ENCODE measurements at regions not wholly inside any gene's neighbourhood (a gene's known extent, or its start where the extent isn't known, plus 50 kb on each side); places are given as distances from the start of the nearest gene placed in this dataset.
"Not testable (repeated sequence)": the region's sequence is repeated elsewhere in the genome, so short reads cannot be mapped to it uniquely, and the experiment has no call there.

DNA sequence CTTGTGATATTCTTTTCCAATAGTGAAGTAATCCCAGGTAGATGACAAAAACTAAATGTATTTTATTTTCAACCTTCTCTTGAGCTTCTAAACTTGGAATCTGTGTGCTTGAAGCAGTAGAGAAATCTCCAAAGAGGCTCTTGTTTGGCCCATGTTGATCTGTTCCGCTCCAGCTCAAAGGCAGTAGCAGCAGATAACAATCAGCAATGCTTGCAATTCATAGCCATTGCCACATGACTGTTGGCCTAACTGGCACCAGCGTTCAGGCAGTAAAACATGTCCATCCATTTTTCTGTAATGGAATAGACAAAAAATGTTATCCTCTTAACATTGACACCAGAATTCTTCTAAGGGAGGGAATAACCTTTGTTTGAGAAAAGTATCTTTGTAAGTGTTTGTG lies 270.7 kb upstream of the MSX2 start:
- no peak for DNase-seq

DNA sequence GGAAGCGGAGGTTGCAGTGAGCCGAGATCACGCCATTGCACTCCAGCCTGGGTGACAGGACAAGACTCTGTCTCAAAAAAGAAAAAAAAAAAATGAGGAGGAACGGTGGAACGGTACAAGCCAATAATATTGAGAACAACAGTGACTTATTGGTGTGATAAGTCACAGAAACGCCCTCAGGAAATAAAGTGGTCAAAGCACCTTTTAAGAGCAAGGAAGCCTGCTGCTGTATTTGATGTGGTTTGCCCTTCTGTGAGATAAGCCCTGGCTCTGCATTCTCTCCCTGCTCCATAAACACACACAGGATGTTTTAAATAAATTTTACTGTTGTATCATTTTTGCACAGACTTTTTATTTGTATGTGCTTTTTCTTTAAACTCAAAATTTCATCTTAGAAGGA lies 269.9 kb upstream of the MSX2 start:
- DNase-seq: no peak

DNA sequence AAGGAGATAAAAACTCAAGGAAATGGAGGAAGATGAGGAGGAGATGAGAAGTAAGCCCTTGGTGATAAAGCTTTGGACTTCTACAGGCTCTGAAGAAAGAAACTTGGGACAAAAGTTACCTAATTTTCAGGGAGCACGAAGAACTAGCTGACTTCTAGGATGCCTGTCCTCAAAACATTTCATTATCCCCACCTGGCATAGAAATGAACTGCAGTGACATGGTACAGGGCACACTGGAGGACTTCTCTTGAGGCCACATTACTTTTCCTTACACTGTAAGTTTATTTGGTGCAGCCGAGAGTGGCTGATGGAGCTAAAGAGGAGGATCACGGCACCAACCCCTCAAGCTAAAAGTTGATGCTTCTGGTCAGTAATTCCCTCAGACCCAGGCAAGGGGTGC lies 269.5 kb upstream of the MSX2 start:
- no peak for DNase-seq

DNA sequence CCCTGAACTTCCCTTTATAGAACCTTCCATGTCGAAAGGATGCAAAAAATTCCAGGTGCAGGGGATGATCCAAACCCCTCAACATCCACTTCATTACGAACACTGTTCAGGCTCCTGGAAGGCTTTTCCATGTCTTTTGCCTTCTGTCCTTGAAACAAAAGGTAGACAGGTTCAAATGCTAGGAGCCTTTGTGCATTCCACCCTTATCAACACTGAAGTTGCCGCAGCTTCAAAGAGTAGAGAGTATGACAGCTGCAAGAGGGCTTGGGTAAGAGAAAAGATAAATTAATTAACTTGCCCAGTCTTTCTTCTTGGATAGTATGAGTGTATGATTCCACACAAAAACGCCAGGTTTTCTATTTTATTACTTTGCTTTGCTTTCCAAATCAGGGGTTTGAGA lies 269.1 kb upstream of the MSX2 start:
- no peak for DNase-seq

DNA sequence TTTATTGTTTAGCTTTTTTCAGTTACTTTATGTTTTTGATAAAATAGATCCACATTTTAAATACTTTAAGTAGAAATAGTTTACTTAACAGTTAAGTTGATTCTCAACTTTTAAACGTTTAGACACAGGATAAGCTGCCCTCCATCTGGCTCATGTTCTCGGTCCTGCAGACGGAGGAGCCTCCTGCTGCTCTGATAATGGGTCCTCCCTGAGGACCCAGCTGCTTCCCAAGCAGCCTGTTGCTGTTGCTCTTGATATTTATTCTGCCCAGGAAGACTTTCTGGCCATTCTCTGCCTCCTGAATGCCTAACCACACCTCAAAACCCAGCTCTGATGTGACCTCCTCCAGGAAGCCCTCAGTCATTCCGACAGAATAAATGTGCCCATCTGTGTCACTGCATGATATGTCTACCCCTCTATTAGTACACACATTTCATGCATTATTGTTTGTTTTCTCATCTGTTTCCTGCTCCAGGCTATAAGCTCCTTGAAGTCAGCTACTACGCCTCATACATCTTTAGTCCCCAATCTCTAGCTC lies 267.2 kb upstream of the MSX2 start:
- no peak for DNase-seq

DNA sequence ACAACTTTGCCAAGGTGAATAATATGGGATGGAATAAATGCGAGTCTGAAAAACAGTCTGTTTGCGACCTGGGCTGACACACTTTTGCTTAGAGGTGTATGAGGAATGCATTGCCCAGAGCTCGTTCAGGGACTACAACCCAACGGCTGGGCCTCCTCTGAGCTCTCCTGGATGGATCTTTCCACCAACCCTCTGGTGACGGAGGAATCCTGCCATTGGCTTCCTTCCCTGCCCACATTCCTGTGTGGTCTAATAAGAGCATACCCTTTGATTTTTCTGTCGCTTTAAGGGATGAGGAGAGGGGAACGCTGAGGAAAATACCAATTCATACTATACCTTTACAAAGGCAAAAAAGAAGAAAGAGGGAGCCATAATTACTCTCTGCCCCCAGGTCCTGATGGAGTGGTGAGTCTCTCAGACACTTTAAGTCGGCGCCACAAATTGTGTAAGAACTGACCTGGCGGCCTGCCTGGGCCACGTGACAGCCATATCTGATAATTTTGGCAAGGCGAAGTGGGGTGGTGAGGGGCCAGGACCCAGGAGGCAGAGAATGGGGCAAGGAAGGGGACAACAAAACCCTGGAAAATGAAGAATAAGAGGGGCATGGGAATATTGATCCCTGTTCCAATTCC lies 265.2 kb upstream of the MSX2 start:
- DNase-seq: no peak

DNA sequence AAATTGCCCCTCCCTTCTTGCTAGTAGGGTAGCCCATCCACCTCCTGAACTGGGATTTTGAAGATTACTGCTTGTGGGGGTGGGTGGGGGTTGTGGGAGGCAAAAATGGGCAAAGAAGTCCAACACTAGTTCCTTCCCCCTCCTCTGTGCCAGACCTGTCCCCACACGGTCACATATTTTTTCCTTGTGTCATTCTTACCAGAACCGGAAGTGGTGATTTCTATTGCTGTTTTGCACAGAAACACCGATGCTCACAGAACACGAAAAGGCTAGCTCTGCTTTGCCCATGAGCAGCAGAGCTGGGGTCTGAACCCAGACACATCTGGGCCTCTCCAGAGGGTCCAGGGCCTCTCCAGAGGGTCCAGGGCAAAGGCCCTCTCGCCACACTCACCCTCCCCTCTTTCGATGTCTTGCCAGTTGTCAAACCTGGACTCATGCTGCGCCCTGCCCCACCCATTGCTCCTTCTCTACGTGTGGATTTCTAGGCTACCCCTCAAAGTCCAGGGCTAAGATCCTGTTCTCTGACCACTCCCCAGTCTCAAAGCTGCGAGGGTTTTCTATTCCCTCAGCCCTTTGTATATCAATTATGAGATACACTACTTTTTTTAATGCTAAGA lies 264.4 kb upstream of the MSX2 start:
- no peak for DNase-seq

DNA sequence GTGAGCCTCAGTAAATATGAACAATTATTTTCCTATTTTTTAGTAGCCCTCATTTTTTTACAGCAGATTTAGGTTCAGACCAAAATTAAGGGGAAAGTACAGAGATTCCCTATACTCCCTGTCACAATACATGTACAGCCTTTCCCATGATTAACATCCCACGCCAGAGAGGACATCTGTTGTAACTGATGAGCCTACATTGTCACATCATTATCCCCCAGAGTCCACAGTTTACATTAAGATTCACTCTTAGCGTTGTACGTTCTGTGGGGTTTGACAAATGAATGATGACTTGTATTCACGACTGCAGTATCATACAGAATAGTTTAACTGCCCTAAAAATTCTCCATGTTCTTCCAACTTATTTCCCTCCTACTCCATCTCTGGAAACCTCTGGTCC lies 262.3 kb upstream of the MSX2 start:
- no peak for DNase-seq

DNA sequence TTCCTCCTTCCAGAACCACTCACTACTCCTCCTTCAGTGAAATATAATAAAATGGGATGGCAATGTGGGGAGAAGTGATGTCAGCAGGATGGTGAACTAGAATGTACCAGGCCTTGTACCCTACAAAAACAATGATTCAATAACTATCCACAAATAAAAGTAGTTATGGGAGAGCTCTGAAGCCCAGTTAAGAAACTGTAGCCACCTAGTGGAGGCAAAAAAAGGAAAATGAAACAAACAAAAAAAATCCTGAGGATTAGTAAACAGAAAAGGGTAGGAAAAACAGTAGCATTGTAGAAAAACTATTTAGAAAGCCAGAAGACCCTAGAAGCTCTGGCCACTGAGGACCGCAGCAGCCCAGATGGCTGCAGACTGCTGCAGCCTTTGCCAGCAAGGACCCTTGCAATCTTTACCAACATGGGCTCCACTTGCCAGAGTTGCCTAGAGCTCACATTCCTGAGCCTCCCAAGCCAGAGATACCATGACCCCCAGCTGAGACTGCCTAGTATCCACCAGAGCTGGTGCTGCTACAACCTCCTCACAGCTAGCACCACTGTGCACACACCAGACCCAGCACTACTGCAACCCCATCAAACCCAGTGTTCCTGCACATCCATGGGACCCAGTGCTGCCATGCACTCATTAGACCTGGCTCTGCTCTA lies 259.7 kb upstream of the MSX2 start:
- DNase-seq: no peak

DNA sequence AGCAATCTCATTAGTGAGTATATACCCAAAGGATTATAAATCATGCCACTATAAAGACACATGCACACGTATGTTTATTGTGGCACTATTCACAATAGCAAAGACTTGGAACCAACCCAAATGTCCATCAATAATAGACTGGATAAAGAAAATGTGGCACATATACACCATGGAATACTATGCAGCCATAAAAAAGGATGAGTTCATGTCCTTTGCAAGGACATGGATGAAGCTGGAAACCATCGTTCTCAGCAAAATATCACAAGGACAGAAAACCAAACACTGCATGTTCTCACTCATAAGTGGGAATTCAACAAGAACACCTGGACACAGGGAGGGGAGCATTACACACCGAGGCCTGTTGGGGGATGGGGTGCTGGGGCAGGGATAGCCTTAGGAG lies 252.9 kb upstream of the MSX2 start:
- DNase-seq: not testable (repeated sequence)

DNA sequence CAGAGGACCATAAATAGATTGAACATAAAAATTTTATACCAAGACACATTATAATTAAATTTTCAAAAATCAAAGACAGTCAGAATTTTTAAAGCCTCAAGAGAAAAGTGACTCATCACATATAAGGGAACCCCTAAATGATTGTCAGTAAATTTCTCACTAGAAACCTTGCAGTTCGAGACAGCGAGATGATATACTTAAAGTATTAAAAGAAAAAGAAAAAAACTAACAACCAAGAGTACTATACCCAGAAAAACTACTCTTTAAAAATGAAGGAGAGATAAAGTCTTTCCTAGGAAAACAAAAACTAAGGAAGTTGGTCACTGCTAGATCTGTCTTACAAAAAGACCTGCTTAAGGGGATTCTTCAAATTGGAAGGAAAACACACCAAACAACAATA lies 251.4 kb upstream of the MSX2 start:
- no peak for DNase-seq

DNA sequence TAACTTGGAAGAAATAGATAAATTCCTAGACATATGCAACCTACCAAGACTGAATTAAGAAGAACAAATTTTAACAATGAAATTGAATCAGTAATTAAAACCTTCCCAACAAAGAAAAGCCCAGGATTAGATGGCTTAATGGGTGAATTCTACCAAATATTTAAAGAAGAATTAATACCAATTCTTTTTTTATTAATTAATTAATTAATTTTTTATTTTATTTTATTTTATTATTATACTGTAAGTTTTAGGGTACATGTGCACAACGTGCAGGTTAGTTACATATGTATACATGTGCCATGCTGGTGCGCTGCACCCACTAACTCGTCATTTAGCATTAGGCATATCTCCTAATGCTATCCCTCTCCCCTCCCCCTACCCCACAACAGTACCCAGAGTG lies 248.4 kb upstream of the MSX2 start:
- DNase-seq: not testable (repeated sequence)

DNA sequence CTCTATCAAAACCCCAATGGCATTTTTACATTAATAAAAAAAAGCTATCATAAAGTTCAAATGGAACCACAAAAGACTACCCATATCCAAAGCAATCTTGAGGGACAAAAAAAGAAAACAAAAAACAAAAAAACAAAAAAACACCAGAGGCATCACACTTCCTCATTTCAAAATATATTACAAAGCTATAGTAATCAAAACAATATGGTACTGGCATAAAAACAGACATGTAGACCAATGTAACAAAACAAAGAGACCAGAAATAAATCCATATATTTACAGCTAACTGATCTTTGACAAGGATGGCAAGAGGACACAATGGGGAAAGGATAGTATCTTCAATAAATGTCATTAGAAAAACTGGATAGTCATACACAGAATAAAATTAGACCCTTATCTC lies 245.1 kb upstream of the MSX2 start:
- DNase-seq: no peak

DNA sequence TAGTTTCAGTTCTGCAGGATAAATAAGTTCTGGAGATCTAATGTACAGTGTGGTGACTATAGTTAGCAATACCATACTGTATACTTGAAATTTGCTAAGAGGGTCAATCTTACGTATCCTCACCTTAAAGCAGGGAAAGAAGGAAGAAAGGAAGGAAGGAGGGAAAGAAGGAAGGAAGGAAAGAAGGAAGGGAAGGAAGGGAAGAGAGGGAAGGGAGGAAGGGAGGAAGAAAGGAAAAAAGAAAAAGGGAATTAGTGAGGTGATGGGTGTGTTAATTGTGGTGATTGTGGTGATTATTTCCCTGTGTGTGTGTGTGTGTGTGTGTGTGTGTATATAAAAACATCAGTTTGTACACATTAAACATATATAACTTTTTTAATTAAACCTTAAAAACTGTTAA lies 242.6 kb upstream of the MSX2 start:
- no peak for DNase-seq

DNA sequence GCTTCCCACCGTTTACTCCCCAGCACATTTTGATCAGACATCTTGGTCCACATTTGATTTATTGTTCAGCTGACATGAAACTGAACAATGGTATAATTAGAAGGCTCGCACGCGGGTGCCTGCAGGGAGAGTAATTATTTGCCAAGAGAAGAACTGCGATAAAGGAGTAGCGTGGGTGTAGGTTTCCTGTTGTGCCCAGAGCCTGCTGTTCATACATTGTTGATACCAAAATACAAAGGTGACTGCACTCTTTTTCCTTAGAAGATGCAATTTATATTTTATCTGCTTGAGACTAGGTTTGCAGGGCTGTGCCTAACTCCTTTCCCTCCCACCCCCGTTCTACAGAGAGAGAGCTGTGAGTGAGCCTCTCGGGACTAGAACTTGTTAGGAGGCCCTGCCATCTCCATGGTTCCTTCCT lies 241.8 kb upstream of the MSX2 start:
- no peak for DNase-seq

DNA sequence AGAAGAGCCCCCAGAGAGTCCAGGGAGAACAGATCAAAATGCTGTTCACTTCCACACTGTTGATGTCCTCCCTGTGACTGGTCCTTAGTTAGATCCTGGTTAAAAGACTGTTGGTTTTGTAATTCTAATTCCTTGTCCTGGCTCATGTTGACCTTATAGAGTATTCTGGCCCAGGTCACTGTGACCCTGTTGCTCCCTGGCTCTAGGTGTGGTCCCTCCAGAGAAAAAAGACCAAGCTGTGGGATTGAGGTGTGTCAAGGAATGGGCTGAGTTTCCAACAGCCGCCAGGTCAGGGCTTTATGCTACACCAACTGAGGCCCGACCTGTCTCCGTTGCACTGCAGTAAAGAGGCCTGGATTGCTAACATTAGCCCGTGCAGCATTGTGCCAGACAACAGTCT lies 241.0 kb upstream of the MSX2 start:
- DNase-seq: no peak

DNA sequence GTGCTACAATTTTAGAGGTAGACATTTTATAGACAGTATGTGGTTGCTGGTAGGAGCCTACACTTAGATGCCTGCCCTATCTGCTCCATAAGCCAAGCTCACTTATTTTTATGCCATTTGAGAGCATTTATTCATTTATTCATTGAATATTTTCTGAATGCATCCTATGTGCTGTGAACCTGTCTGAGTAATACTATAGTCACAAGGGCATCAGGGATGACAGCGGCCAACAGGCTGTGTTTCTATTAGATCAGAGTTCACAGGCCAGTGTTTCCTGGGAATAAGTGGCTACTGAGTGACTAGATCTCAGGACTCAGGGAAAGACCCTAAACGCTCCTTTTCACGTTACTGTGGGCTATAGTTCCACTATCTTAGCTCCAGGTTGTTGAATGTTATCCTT lies 235.2 kb upstream of the MSX2 start:
- DNase-seq: no peak

DNA sequence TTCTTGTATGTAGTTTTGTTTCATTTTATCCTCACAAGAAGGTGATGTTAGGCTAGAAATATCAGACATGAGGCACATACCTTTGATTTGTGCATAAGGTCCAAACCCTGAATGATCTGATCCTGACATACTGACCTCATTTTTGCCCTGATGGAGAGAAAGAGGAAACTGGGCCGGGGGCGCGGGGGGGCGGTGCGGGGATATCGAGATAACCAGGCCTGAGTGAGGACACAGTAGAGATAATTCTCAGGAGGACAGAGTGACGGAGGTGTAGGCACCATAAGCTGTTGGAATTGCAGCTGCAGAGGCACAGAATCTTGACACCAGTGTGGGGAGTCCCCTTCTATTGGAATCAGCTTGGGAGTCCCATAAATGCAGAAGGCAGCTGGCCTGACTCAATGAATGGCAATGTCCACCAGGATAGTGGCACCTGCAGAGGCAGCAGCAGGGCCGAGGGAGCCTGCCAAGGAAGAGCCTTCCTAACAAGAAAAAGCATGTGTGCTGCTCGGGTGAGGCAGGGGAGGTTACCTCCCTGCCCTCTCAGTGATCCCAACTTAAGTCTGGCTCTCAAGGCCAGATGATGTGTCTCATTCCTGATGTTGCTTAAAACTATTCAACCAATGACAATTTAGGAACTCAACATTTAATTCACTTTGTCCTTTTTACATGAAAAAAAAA lies 234.3 kb upstream of the MSX2 start:
- no peak for DNase-seq

DNA sequence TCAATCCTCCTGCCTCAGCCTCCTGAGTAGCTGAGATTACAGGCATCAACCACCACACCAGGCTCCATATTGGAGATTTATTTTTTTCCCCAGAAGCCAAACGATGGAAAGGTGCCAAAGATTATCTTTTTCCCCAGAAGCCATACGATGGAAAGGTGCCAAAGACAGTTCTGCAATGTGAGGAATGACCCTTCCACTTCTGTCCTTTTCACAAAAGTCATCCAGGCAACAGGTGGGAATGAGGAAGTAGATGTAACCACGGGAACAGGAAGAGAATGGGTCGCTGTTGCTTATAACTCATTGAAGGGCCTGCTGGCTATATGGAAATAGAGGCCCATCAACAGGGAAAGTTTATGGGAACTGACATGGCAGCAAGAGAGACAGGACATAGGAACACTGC lies 233.7 kb upstream of the MSX2 start:
- no peak for DNase-seq

DNA sequence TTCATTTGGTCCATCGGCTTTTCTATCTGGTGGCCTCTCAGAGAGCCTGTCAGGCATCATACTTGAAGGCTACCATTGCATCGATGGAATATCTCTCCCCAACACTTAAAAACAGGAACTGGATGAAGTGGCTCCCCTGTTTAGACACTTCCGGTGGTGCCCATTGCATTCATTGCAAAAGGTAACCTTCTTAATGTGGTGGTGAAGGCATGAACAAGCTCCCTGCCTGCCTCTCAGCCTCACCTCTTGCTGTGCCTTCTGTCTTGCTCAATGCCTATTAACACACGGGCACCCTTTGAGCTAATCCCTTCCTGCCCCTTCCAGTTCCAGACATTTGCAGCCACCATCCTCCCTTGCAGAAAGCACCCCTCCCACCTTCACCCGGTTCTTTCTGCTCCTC lies 233.1 kb upstream of the MSX2 start:
- DNase-seq: no peak

DNA sequence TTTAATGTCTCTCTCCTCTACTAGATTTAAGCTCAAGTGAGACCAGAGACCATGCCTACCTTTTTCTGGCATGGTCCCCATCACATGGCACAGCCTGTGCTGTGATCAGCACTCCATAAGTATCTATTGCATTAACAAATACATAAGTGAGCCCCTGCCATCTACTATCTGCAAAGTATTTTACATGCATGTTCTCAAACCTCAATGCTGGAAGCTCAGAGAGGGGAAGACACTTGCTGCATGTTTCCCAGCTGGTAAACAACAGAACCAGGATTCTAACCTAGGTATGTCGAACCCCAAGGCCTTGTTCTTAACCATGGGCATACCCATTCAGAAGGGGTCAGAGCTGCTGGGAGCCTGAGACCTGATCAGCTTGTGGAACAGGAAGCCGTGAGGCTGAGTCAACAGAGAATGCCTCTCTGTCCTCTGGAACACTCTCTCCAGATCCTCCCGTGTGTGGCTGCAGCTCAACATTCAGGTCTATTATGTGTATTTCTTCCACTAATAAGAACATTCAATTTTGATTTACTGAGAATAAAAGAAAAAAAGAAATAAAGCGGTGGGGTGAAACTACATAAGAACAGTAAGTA lies 232.5 kb upstream of the MSX2 start:
- no peak for DNase-seq

DNA sequence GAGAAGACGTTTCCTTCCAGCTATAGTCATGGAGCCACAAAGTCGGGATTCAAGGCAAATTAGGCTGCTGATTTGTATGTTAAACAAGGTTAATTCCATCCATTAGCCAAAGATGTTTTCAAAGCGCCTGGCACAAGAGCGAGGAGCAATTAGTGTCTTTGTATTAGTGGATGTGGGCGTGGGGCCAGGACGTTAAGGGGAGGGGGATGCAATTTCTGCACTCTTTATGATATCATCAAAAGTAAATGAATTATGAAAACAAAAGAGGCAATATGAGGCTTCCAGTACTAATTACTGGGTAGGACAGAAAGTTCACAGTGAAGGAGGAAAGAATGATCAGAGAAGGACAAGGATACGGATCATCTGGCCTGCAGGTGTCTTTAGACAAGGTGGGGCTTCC lies 230.9 kb upstream of the MSX2 start:
- no peak for DNase-seq

DNA sequence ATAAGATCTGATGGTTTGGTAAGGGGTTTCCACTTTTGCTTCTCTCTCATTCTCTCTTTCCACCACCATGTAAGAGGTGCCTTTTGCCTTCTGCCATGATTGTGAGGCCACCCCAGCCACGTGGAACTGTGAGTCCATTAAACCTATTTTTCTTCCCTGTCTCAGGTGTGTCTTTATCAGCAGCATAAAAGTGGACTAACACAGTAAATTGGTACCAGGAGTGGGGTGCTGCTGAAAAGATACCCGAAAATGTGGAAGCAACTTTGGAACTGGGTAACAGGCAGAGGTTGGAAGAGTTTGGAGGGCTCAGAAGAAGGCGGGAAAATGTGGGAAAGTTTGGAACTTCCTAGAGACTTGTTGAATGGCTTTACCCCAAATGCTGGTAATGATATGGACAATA lies 226.4 kb upstream of the MSX2 start:
- DNase-seq: not testable (repeated sequence)

DNA sequence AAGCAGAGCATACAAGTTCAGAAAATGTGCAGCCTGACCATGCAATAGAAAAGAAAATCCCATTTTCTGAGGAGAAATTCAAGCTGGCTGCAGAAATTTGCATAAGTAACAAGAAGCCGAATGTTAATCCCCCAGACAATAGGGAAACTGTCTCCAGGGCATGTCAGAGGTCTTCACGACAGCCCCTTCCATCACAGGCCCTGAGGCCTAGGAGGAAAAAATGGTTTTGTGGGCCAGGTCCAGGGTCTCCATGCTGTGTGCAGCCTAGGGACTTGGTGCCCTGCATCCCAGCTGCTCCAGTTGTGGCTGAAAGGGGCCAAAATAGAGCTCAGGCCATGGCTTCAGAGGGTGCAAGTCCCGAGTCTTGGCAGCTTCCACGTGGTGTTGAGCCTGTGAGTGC lies 225.8 kb upstream of the MSX2 start:
- not testable (repeated sequence) for DNase-seq

Data from activated naive CD4-positive, alpha-beta T cell (primary cell).